IMR-90 (cell line): ENCODE measurements at regions not wholly inside any gene's neighbourhood (a gene's known extent, or its start where the extent isn't known, plus 50 kb on each side); places are given as distances from the start of the nearest gene placed in this dataset.
A peak's percentile ranks its signal among the peaks of the same experiment; 100 is the strongest.

Source experiments
- ATAC-seq: fragments of 200-7000 bp; cut with Tn5 transposase; 2 replicates; pipeline ENCODE4 v1.9.1; 2020; ENCODE audit warnings: low read depth, mild to moderate bottlenecking, moderate library complexity
- BruUV-seq: library from RNA; stranded (reverse); fragments of 400-500 nt; replicated peaks from 2 replicates; lab custom pipeline; 2021; lab: Mats Ljungman, UMichigan
- CTCF ChIA-PET: fragments of 300-600 bp; formaldehyde crosslinking; extraction: SDS; loops from one replicate; lab custom pipeline; 2021; ENCODE audit warnings: antibody characterized with exemption; lab: Yijun Ruan, JAX
- POLR2A ChIA-PET: fragments of 300-600 bp; sonication (Branson Sonifier 250); formaldehyde crosslinking; loops from one replicate; lab custom pipeline; 2022; ENCODE audit warnings: antibody characterized with exemption; ENCODE audit not compliant: unreplicated experiment; lab: Charles Lee
- DNase-seq: peaks from one replicate; pipeline ENCODE4 v3.0.0; 2013
- H2AFZ ChIP-seq: replicated peaks from 2 replicates; pipeline ENCODE3; 2013; ENCODE audit warnings: low read length, mild to moderate bottlenecking; ENCODE audit not compliant: poor library complexity
- H2AK5ac ChIP-seq: 2 replicates; pipeline ENCODE4 v1.6.1; 2013; ENCODE audit warnings: low read depth, low read length, inconsistent platforms
- H2AK9ac ChIP-seq: replicated peaks from 2 replicates; pipeline ENCODE3; 2013; ENCODE audit warnings: mild to moderate bottlenecking, low read depth, low read length, moderate library complexity; ENCODE audit not compliant: poor library complexity
- H2BK120ac ChIP-seq: 2 replicates; pipeline ENCODE4 v1.6.1; 2013; ENCODE audit warnings: low read depth, low read length, inconsistent platforms
- H2BK15ac ChIP-seq: 3 replicates; pipeline ENCODE4 v1.6.1; 2013; ENCODE audit warnings: low read depth, low read length, inconsistent platforms
- H2BK20ac ChIP-seq: 2 replicates; pipeline ENCODE4 v1.6.1; 2013; ENCODE audit warnings: low read depth, mild to moderate bottlenecking, inconsistent platforms, low read length, moderate library complexity
- H2BK5ac ChIP-seq: 2 replicates; pipeline ENCODE4 v1.6.1; 2013; ENCODE audit warnings: mild to moderate bottlenecking, low read depth, low read length, inconsistent platforms; ENCODE audit not compliant: poor library complexity, severe bottlenecking
- H3K14ac ChIP-seq: replicated peaks from 2 replicates; pipeline ENCODE4 v1.6.1; 2013; ENCODE audit warnings: low read depth, low read length, inconsistent platforms
- H3K18ac ChIP-seq: 2 replicates; pipeline ENCODE4 v1.6.1; 2013; ENCODE audit warnings: low read depth, low read length, control low read depth
- H3K23ac ChIP-seq: 2 replicates; pipeline ENCODE4 v1.6.1; 2013; ENCODE audit warnings: low read depth, low read length, inconsistent platforms
- H3K27ac ChIP-seq: 2 replicates; pipeline ENCODE4 v1.5.1; 2013; ENCODE audit warnings: mild to moderate bottlenecking, control low read depth, low read length; ENCODE audit not compliant: insufficient read depth
- H3K27me3 ChIP-seq: 2 replicates; pipeline ENCODE4 v1.6.1; 2013; ENCODE audit warnings: low read length; ENCODE audit not compliant: control insufficient read depth, insufficient read depth
- H3K36me3 ChIP-seq: 2 replicates; pipeline ENCODE4 v1.6.1; 2013; ENCODE audit warnings: low read length, mixed read lengths; ENCODE audit not compliant: control insufficient read depth, insufficient read depth
- H3K4ac ChIP-seq: 2 replicates; pipeline ENCODE4 v1.6.1; 2013; ENCODE audit warnings: low read depth, low read length, inconsistent platforms
- H3K4me1 ChIP-seq: 2 replicates; pipeline ENCODE4 v1.6.1; 2013; ENCODE audit warnings: low read length, mixed read lengths; ENCODE audit not compliant: control insufficient read depth, insufficient read depth
- H3K4me2 ChIP-seq: 2 replicates; pipeline ENCODE4 v1.6.1; 2013; ENCODE audit warnings: low read depth, mild to moderate bottlenecking, control low read depth, low read length, moderate library complexity
- H3K4me3 ChIP-seq: 2 replicates; pipeline ENCODE4 v1.5.1; 2013; ENCODE audit warnings: low read depth, mild to moderate bottlenecking, control low read depth, low read length, moderate library complexity; ENCODE audit not compliant: insufficient read depth
- H3K56ac ChIP-seq: 2 replicates; pipeline ENCODE4 v1.6.1; 2013; ENCODE audit warnings: low read length, inconsistent platforms; ENCODE audit not compliant: insufficient read depth; ENCODE audit errors: extremely low read depth
- H3K79me1 ChIP-seq, 2 experiments: 2 replicates each; pipeline ENCODE4 v1.6.1; 2013; ENCODE audit warnings: low read length in 2 of 2, inconsistent platforms in 1 of 2, low read depth in 1 of 2
- H3K9ac ChIP-seq: 2 replicates; pipeline ENCODE4 v1.6.1; 2013; ENCODE audit warnings: low read depth, low read length, control low read depth
- H3K9me1 ChIP-seq: 2 replicates; pipeline ENCODE4 v1.6.1; 2013; ENCODE audit warnings: low read length, inconsistent platforms; ENCODE audit not compliant: insufficient read depth
- H3K9me3 ChIP-seq: 2 replicates; pipeline ENCODE4 v1.6.1; 2013; ENCODE audit warnings: low read length; ENCODE audit not compliant: control insufficient read depth, insufficient read depth
- H4K20me1 ChIP-seq: 2 replicates; pipeline ENCODE4 v1.6.1; 2013; ENCODE audit warnings: low read length, inconsistent platforms; ENCODE audit not compliant: insufficient read depth
- H4K5ac ChIP-seq: 2 replicates; pipeline ENCODE4 v1.6.1; 2013; ENCODE audit warnings: mild to moderate bottlenecking, low read depth, low read length, control low read depth
- H4K8ac ChIP-seq, 2 experiments: 2 replicates each; pipeline ENCODE4 v1.6.1; 2013; ENCODE audit warnings: low read depth in 2 of 2, low read length in 2 of 2, control low read depth in 1 of 2, inconsistent platforms in 1 of 2
- H4K91ac ChIP-seq: 2 replicates; pipeline ENCODE4 v1.6.1; 2013; ENCODE audit warnings: low read depth, low read length, inconsistent platforms; ENCODE audit not compliant: insufficient read depth
- BHLHE40 ChIP-seq: fragments of 150-350 bp; IDR thresholded peaks from 2 replicates; pipeline ENCODE4 v1.6.1; 2016; ENCODE audit warnings: mild to moderate bottlenecking, low read depth, low read length
- RAD21 ChIP-seq: IDR thresholded peaks from 2 replicates; pipeline ENCODE4 v1.6.1; 2012; ENCODE audit warnings: low read length, improper control_type of control experiment
- SMC3 ChIP-seq: fragments of 150-350 bp; IDR thresholded peaks from 2 replicates; pipeline ENCODE4 v1.6.1; 2016; ENCODE audit warnings: low read depth, mild to moderate bottlenecking, antibody characterized with exemption, low read length, moderate library complexity
- WGBS, 2 experiments: methylation state at CpG; one replicate each; pipeline versions ENCODE4 v1.1.5 to v1.1.7; 2013; ENCODE audit warnings: missing lambda C conversion rate in 2 of 2; ENCODE audit not compliant: insufficient read length in 1 of 2; ENCODE audit errors: extremely low coverage in 2 of 2; 5-methylcytosine and 5-hydroxymethylcytosine counted together
- dilution Hi-C: fragments of 300-500 bp; cut with HindIII; formaldehyde crosslinking; loops from one replicate; pipeline ENCODE4 v1.14.3; 2018; ENCODE audit warnings: low sequenced_read_pairs; ENCODE audit not compliant: unreplicated experiment
- in situ Hi-C: fragments of 300-500 bp; cut with MboI; formaldehyde crosslinking; loops from 3 replicates; pipeline ENCODE4 v1.14.3; 2019; ENCODE audit warnings: low sequenced_read_pairs, inconsistent platforms, mixed read lengths
- intact Hi-C: fragments of 100-400 bp; cut with micrococcal nuclease; formaldehyde crosslinking; loops from 2 replicates; pipeline ENCODE4 v1.10.0; 2022
- TF ChIP-seq, protein P1 (sequence below): conservative IDR thresholded peaks from 2 replicates; pipeline ENCODE4 v1.5.1; 2012; ENCODE audit warnings: mild to moderate bottlenecking, low read depth, low read length, improper control_type of control experiment

DNA sequence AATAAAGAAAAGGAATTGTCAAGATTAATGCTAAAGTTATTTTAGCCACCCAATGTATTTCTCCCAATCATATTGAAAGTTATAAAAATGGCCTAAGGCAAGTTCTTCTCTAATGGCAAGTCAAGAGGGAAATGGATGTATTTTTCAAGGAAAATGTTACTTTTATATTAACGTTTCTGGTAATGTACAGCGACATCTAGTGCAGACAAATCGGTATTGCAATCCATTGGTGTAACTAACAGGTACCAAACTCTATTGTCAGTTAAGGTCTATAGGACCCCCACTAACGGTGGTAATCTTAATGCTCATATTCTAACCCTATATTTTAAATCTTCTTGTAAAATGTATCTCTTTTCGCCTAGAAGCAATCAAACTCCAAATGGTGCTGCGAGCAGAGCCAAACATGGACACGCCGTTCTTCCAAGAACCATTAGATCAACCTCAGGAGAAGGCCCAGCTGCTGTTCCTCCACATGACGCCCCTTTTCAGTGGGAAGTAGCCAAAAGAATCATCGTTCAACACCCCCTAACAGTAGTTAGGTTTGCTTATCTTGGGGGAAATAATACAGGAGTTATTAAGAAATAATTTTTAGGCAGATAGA is 98.5 kb upstream of the PABPC3 start:
- H2AK9ac ChIP-seq, result no peak overlapping the region
- TF ChIP-seq, protein P1, sequence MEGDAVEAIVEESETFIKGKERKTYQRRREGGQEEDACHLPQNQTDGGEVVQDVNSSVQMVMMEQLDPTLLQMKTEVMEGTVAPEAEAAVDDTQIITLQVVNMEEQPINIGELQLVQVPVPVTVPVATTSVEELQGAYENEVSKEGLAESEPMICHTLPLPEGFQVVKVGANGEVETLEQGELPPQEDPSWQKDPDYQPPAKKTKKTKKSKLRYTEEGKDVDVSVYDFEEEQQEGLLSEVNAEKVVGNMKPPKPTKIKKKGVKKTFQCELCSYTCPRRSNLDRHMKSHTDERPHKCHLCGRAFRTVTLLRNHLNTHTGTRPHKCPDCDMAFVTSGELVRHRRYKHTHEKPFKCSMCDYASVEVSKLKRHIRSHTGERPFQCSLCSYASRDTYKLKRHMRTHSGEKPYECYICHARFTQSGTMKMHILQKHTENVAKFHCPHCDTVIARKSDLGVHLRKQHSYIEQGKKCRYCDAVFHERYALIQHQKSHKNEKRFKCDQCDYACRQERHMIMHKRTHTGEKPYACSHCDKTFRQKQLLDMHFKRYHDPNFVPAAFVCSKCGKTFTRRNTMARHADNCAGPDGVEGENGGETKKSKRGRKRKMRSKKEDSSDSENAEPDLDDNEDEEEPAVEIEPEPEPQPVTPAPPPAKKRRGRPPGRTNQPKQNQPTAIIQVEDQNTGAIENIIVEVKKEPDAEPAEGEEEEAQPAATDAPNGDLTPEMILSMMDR, result peak; percentile 64
- peak; percentile 23; the same call in 1 of the 2 replicates for TF ChIP-seq SMC3
- peak; percentile 39 for TF ChIP-seq RAD21
- no peak for TF ChIP-seq BHLHE40
- H3K56ac ChIP-seq, result no peak overlapping the region
- H3K4me3 ChIP-seq, result no peak overlapping the region
- no peak overlapping the region for H2AFZ ChIP-seq
- H3K9me1 ChIP-seq, result no peaks in the 10 kb centered on the region
- ChIA-PET POLR2A (no interaction called here), CTCF (interaction anchor here (0.9 kb wide), 1 partner anchor 305 kb away, joined by 3 read pairs; no protein-coding TSS in a partner anchor)
- dilution Hi-C loops (no loop called here), intact Hi-C loops (loop anchor here (1.0 kb wide), 1 partner anchor 303 kb away; no protein-coding TSS in a partner anchor), in situ Hi-C loops (no loop called here)
- no CpG with 5 or more reads among the region's 10 CpGs for WGBS, 2 experiments
- H3K4ac ChIP-seq, result no peak overlapping the region
- H2BK15ac ChIP-seq, result no peak overlapping the region
- H3K14ac ChIP-seq, result no peak overlapping the region
- no peaks in the 10 kb centered on the region for H3K9me3 ChIP-seq
- peaks cover 4% of the 10 kb centered on the region for H3K27me3 ChIP-seq
- ATAC-seq, result peak; percentile 31; the same call in 1 of the 2 replicates
- H3K9ac ChIP-seq, result no peak overlapping the region
- no peak overlapping the region for H3K18ac ChIP-seq
- H2BK20ac ChIP-seq, result no peak overlapping the region
- no TSS peak for BruUV-seq
- DNase-seq, result peak; percentile 27
- no peaks in the 10 kb centered on the region for H3K4me1 ChIP-seq
- no peak overlapping the region for H2BK120ac ChIP-seq
- H2BK5ac ChIP-seq, result no peak overlapping the region
- H3K23ac ChIP-seq, result no peak overlapping the region
- H4K5ac ChIP-seq, result no peak overlapping the region
- H4K20me1 ChIP-seq, result no peaks in the 10 kb centered on the region
- H3K36me3 ChIP-seq, result no peaks in the 10 kb centered on the region
- no peak overlapping the region for H4K91ac ChIP-seq
- no peaks in the 10 kb centered on the region for H3K79me1 ChIP-seq
- H3K27ac ChIP-seq, result no peak overlapping the region
- H3K4me2 ChIP-seq, result no peak overlapping the region
- H4K8ac ChIP-seq, result no peak overlapping the region
- no peak overlapping the region for H2AK5ac ChIP-seq
